Caki2 (cell line): ENCODE measurements at regions not wholly inside any gene's neighbourhood (a gene's known extent, or its start where the extent isn't known, plus 50 kb on each side); places are given as distances from the start of the nearest gene placed in this dataset.

Source experiments
- DNase-seq: peaks from one replicate; pipeline ENCODE4 v3.0.0-alpha.2; 2015; ENCODE audit warnings: low read depth
- in situ Hi-C: cut with HindIII; loops from 2 replicates; pipeline ENCODE4 v1.10.0; 2016; ENCODE audit warnings: low sequenced_read_pairs, low pct_unique_long_range_greater_than_20kb, mixed read lengths

- DNase-seq, result no peak
- in situ Hi-C loops, result no loop called here
These were observed 716.0 kb upstream of the REG3G start for GRCh38 chr2:78309460-78309859.

- DNase-seq, result no peak
- in situ Hi-C loops, result no loop called here
These were observed 710.1 kb upstream of the REG3G start for GRCh38 chr2:78315368-78315767.

GRCh38 chr2:78318275-78318674 is 707.2 kb upstream of the REG3G start:
- in situ Hi-C loops, result no loop called here
- no peak for DNase-seq

DNA sequence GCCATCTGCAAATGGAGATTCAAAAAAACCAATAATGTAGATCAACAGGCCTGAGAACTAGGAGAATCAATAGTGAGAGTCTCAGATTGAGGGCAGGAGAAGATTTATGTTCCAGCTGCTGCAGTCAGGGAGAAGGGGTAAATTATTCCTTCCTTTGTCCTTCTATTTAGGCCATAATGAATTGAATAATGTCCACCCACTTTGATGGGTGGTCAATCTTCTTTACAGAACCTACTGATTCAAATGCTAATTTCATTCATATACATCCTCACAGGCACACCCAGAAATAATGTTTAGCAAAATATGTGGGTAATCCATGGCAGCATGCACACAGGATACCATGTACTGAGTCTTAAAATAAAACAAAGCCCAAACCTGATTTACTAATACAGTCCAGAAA is 695.3 kb upstream of the REG3G start:
- in situ Hi-C loops, result no loop called here
- no peak for DNase-seq

GRCh38 chr2:78351208-78351607 is 674.3 kb upstream of the REG3G start:
- in situ Hi-C loops, result no loop called here
- DNase-seq, result no peak

DNA sequence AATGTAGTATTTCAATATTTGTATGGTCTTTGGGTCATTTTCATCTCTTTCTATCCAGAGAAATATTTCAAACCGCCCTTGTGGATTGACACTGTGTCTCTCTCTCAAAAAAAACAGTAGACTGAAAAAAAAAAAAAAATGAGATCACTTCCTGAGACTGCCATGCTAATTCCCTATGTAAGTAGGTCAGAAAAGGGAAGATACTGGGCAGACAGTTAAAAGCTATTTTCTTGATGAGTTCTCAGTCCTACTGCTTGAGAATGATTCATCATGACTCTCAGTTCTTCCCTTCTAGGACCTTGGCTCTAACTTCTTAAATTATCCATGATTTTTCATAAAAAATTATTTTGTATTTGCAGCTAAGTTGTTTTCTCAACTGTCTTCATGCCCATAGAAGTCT is 672.3 kb upstream of the REG3G start:
- DNase-seq, result no peak
- in situ Hi-C loops, result no loop called here

- in situ Hi-C loops, result no loop called here
These were observed 669.5 kb upstream of the REG3G start for GRCh38 chr2:78355967-78356366.

GRCh38 chr2:78383576-78383975 is 641.9 kb upstream of the REG3G start:
- in situ Hi-C loops, result no loop called here
- no peak for DNase-seq

More at GRCh38 chr2:78355967-78356366, 669.5 kb upstream of the REG3G start:
- no peak for DNase-seq

- in situ Hi-C loops, result no loop called here
- no peak for DNase-seq
These were observed 628.3 kb upstream of the REG3G start for GRCh38 chr2:78397198-78397597.

GRCh38 chr2:78407960-78408794 is 617.3 kb upstream of the REG3G start:
- no peak for DNase-seq
- in situ Hi-C loops, result no loop called here

DNA sequence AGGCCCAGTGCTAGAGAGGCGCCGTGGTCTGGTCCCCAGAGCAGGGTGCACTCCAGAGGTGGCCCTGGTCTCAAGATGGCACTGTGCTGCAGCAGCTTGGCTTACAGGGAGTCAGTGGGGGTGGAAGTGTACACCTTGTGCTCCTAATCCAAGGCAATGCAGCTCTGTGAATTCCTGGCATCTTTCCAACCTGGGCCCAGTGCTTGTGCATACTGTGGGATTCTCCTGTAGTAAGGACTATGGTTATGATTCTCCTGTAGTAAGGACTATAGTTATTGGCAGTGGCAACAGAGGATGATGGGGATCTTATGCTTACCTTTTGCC is 616.7 kb upstream of the REG3G start:
- in situ Hi-C loops, result no loop called here
- no peak for DNase-seq

GRCh38 chr2:78411303-78411702 is 614.2 kb upstream of the REG3G start:
- in situ Hi-C loops, result no loop called here
- DNase-seq, result no peak

GRCh38 chr2:78416625-78417300 is 608.7 kb upstream of the REG3G start:
- in situ Hi-C loops, result no loop called here
- DNase-seq, result no peak

DNA sequence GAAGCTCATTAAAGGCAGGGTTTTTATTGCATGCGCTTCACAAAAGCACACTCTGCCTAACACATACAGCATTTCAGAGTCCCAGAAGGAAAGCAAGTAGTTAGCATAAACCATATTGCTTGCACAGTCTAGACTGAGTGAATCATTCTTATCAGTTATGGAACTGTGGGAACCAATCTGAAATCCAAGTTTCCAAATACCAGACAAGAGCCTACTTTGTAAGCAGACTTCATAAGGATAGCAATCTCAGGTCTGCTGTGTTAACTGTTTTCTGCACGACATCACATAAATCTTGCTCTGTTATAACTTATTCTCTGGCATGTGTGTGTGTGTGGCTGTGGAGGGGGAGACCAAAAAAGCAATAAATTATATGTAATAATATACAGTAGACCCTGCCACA is 608.1 kb upstream of the REG3G start:
- in situ Hi-C loops, result no loop called here
- DNase-seq, result no peak

DNA sequence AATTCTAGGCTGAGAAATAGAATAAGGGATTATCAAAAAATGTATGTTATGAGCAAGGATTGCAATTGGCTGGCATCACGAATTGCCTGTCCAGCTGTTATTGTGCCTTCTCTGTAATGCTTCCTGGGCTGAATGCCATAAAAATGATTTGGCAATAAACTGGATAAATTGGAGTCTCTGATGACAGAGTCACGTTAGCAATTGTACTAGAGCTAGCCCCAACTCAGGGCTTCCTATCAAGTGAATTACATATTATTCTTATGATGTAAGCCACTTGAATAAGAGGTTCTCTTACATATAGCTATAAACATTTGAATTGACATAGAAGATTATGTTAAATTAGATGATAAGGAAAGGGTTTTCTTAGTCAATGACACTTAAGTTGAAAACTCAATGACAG is 607.5 kb upstream of the REG3G start:
- no peak for DNase-seq
- in situ Hi-C loops, result no loop called here

DNA sequence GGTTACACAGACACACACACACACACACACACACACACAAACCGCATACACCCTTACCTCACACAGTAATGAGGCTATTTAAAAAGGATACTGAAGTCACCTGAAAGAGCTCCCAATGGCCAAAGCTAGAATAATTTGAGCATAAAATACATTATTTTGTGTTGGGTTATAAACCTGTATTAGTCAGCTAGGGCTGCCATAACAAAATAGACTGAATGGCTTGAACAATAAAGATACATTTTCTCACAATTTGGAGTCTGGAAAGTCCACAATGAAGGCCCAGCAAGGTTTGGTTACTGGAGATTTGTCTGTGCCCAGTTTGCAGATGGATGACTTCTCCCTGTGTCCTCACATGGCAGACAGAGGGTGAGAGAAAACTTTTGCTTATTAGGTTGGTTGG is 605.4 kb upstream of the REG3G start:
- in situ Hi-C loops, result no loop called here
- no peak for DNase-seq

- in situ Hi-C loops, result no loop called here
- no peak for DNase-seq
These were observed 601.9 kb upstream of the REG3G start for GRCh38 chr2:78423631-78424030.

DNA sequence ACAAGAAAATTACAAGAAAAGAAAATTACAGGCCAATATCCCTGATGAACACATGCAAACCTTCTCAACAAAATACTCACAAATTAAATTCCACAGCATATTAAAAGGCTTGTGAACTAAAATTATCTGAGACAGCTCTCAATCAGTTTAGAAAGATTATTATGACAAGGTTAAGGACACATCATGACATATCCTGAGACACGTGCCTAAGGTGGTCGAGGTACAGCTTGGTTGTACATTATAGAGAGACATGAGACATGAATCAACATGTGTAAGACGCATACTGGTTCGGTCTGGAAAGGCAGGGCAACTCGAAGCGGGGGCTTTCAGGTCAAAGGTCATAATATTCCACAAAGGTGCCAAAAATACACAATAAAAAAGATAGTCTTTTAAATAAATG is 598.3 kb upstream of the REG3G start:
- no peak for DNase-seq
- in situ Hi-C loops, result no loop called here

GRCh38 chr2:78431241-78431640 is 594.3 kb upstream of the REG3G start:
- in situ Hi-C loops, result no loop called here
- DNase-seq, result no peak

DNA sequence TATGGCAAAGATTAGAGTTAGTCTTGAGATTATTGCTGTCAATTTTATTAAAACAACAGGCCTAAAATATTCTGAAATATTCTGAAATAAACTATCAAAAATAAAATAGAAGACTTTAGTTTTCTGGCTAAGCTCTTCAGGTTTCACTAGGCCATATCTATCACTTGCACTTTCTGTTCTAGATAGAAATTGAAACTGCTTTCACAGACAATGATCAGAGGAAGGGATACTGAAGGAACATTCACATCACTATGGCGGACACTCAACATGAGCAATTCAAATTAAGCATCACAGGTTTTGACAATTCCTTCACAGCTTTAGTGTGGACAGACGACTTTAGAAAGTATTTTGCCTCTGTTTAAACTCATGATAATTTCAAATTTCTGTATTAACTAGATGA is 586.4 kb upstream of the REG3G start:
- DNase-seq, result no peak
- in situ Hi-C loops, result no loop called here
